Renal cortex interstitium (tissue), 11 donors: ENCODE measurements at regions not wholly inside any gene's neighbourhood (a gene's known extent, or its start where the extent isn't known, plus 50 kb on each side); places are given as distances from the start of the nearest gene placed in this dataset.
A peak's percentile ranks its signal among the peaks of the same experiment; 100 is the strongest.

Experiments
- DNase-seq, 11 donors: peaks; one replicate each; pipeline ENCODE4 v3.0.0-alpha.2; 2013; ENCODE audit warnings: low read depth in 9 of 11, low spot score in 4 of 11; ENCODE audit errors: extremely low read depth in 1 of 11

- DNase-seq: peak in 1 of 11 donors; percentile 8
Observed at GRCh38 chr2:59974051-59974766, 579.2 kb downstream of the BCL11A start.

DNA sequence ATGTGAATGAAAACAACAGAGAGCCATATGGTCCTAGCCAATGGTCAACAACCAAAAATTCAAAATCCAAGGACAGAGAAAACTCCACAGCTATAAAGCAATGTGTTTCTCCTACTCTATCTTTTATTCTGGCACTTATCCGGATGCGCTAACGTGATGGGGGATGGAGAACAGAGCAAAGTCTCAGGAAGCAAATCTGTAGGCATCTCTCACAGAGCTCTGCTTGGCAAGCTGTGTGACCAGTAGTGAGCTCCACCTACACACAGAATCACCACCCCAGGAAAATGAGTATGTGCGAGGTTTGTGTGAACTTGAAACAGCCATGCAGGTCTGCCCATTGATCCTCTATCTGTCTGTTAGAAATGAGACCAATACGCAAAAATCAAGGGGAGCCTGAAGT, 584.3 kb downstream of the BCL11A start:
- DNase-seq: no peak

- no peak for DNase-seq
Observed at GRCh38 chr2:59968441-59968840, 585.0 kb downstream of the BCL11A start.

- no peak for DNase-seq
Observed at GRCh38 chr2:59967691-59968090, 585.8 kb downstream of the BCL11A start.

DNA sequence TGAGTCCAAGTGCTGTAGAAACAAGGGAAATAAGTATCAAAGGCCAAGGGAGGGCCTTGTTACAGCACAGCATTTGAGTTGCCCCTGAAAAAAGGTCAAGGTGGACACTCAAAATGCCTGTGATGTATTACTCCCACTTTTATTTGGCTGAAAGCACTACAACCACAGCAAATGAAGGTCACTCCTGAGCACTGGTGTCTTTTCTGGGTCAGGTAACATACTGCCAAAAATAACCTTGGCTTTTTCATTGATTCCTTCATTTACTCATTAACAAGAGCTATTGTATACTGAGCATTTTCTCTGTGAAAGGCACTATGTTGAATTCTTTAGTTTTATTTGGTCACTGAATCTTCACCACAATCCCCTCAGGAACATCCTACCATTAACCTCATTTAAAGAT, 590.3 kb downstream of the BCL11A start:
- DNase-seq: no peak

DNA sequence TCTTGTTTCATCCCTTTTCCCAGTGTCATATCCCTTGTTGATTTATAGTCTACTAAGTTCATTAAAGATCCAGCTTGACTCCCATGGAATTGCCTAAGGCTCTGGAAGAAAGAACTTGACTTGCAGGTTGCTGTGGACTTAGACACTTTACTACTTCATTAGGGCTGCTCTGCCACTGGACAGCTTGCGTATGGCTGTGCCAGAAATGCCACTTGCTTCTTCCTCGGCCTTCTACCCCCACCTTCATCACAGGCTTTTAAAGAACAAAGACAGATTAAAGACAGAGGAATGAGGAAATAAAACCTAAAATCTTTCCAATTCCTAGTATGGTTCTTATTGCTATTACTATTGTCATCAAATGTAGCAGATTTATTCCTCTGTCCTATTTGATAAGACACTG, 591.7 kb downstream of the BCL11A start:
- no peak for DNase-seq

DNA sequence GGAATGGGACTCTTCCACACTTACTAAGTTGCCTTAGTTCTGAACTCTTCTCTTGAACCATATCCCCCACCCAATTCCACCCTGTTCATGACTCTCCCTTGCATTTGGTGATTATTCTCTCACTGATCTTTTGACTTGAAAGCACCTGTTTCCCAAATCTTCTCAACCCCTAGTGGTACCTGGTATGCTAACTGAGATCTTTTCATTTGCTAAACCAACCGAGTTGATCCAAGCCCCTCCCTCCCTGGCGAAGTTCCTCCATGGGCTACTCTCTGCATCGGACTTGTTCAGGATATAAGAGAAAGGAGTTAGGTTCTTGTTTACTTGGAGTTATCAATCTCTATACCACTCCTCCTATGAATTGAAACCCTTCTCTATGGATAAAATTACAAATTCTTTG, 593.5 kb downstream of the BCL11A start:
- no peak for DNase-seq

GRCh38 chr2:59957504-59957903, 596.0 kb downstream of the BCL11A start:
- no peak for DNase-seq

GRCh38 chr2:59956981-59957380, 596.5 kb downstream of the BCL11A start:
- DNase-seq: no peak

DNA sequence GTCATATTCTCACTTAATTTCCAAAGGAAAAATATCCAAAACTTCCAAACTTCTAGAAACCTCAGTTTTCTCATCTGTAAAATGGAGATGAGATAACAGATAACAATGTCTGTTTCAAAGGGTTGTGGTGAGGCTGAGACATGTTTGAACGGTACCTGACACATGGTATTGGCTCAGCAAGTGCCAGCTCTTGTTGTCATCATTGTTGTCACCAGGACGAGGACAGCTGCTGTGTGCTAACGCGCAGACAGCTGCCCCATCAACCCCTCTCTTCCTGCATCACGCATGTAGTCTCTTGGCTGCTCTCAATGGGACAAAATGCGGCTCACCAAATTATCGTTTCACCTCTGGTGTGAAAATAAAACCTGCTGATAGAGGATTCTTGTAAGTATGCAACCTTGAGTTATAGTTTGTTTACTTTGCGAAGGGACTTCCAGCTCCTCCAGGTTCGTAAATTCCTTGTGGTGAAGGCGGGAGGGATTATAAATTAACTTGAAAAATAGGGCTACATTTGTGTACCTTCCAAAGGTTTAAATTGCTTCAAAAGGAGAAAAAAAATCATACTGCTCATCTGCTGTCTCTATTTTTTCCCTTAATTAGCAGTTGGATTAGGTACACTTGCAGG, 605.4 kb downstream of the BCL11A start:
- peak in 2 of 11 donors; percentile 20 to 32 for DNase-seq

- no peak for DNase-seq
Observed at GRCh38 chr2:59947209-59947608, 606.2 kb downstream of the BCL11A start.

DNA sequence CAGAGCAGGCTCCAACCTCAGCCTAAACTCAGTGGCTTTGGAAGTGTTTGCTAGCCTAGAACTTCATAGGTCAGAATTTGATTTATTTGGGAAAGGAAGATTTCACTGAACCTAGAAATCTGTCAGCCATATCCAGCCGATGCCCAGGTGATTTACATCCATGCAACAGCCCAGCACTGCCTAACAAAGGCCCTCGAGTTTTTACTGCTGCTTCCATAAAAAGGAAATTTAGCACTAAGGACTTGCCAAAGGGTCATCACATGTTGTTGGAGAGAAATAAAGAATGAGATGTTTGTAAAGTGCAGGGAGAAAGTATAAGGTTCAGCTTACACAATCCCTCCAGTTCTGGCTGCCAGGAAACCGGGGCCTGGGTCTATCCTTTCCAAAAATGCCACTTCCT, 614.2 kb downstream of the BCL11A start:
- DNase-seq: peak in 2 of 11 donors; percentile 21 to 29

DNA sequence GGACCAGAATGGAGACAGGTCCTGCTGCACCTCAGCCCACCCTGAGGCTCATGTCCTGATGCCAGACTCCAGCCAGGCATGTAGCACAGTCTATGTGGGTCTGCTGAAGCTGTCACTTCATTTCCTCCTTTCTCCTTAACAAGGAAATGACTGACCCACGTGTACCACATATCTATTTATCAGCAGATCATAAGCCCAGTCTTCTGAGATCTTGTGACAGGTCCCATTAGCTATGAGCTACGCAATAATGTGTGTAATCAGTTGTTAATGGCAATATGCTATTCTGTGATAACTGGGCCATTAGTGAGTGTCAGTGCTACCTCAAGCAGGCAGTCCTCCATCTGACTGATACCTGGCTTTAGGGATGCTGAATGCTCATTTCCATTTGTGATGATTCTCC, 615.3 kb downstream of the BCL11A start:
- DNase-seq: no peak

- peak in 6 of 11 donors; percentile 22 to 53 (median 38) for DNase-seq
Observed at GRCh38 chr2:59936048-59936447, 617.4 kb downstream of the BCL11A start.

GRCh38 chr2:59935005-59935404, 618.4 kb downstream of the BCL11A start:
- no peak for DNase-seq

DNA sequence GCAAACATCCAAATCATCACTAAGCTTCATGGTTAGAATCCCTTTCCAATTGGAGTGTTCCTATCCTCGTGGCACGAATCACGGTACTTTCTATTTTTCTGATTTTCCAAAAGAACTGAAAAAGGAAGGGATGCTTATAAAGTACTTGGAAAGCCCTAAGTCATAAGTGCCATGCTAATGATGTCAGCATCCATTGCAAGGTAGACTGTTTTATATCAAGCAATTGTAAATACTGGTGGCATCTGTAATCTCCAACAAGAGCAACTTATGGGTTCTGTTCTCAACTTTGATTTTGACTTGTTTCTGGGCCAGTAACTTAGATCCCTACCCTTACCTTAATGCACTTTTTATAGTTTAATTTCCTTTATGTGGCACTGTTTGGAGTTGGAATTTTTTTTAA, 619.5 kb downstream of the BCL11A start:
- DNase-seq: no peak

DNA sequence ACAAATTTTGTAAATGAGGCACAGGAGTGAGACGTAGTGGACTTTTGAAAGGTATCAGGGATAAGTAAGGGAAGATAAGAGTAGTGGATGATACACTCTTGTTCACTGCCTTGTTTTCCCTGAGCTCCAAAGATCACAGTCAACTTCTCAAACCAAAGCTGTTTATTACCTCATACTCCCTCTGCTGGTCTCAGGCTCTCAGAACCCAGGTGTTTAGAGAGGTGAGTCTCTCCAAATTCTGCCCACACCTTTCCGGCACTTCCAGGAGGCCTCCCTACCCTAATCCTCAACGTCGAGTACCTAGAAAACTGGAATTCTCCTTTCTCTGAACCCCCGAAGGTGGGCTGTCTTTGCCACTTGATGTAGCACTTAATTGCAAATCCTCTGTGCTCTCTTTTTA, 621.1 kb downstream of the BCL11A start:
- no peak for DNase-seq

DNA sequence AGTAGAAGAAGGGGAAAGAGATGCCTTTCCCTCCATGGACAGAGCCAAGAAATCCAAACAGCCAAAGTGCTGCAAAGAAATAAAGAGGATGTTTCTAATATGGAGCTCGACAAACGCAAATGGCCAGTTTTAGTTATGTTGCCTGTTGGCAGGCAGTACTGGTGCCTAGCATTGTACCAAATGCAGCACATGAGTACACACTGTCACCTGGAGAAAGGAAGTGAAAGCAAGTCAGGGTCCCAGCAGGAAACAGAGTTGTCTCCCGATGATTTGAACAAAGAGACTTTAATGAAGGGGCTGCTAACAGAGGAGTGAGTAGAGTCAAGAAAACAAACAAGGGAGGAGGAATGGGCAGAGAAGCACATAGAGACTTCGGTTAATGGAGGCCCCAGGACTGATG, 623.0 kb downstream of the BCL11A start:
- no peak for DNase-seq

DNA sequence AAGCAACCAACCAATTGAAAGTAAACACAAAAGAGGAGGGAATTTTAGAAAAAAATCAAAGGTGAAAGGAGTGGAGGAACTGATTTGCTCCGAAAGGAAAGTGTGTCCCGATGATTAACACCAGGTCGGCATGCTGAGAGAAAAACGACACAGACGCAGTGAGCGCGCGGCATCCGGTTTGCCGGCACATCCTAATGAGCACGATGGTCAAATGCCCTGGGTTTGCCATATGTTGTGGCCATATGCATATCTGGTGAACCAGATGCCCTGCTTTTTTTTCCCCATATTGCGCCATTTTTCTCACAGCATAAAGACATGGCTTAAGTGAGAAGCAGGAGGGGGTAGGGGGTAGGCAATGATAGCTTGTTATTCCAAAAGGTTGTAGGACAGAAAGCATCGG, 626.7 kb downstream of the BCL11A start:
- no peak for DNase-seq

DNA sequence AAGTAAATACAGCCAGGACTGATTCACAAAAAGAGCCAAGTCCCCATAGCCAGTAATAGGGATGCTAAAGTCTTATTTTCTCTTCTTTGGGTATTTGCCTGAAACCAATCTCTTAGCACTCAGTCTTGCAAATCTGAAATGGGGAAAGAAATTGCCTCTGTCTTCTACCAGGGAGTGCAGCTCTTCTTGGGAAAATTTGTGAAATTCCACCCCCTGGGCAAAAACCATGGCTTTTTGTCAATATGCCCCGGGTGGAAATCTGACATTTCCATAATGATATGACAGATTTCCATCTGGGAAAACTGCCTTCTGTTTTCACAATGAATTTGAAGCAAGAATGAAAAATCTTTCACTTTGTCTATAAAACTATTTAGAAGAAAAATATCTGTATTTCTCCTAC, 628.1 kb downstream of the BCL11A start:
- DNase-seq: no peak

- DNase-seq: peak in 1 of 11 donors; percentile 9
Observed at GRCh38 chr2:59924346-59924745, 629.1 kb downstream of the BCL11A start.
